ENCODE measurements at regions not wholly inside any gene's neighbourhood (a gene's known extent, or its start where the extent isn't known, plus 50 kb on each side); places are given as distances from the start of the nearest gene placed in this dataset.
A peak's percentile ranks its signal among the peaks of the same experiment; 100 is the strongest.

GRCh38 chr16:76183647-76184046 lies 93.6 kb upstream of the CNTNAP4 start:
- H3K27ac ChIP-seq = no peak overlapping the region
- no peak overlapping the region for H3K4me3 ChIP-seq
- no peaks in the 10 kb centered on the region for H3K27me3 ChIP-seq
- H3K36me3 ChIP-seq = no peaks in the 10 kb centered on the region
- intact Hi-C loops (cut with DNase I) = no loop called here
- no peaks in the 10 kb centered on the region for H3K4me1 ChIP-seq
- DNase-seq (ENCODE audit: low spot score in 2 of 2) = no peak
- no peak for TF ChIP-seq CTCF (IDR thresholded peaks at IDR 0.05)
- H3K9me3 ChIP-seq = peaks cover 5 to 11% of the 10 kb centered on the region in 2 donors

GRCh38 chr16:76190057-76190456 lies 87.1 kb upstream of the CNTNAP4 start:
- Histone ChIP-seq H3K4me3 (no peak overlapping the region), H3K27ac (no peak overlapping the region), H3K4me1 (no peaks in the 10 kb centered on the region), H3K9me3 (peaks cover 5 to 11% of the 10 kb centered on the region in 2 donors), H3K36me3 (no peaks in the 10 kb centered on the region), H3K27me3 (no peaks in the 10 kb centered on the region)
- DNase-seq (ENCODE audit: low spot score in 2 of 2) = no peak
- TF ChIP-seq CTCF (IDR thresholded peaks at IDR 0.05) = no peak
- intact Hi-C loops (cut with DNase I) = no loop called here

GRCh38 chr16:76190480-76190879 lies 86.7 kb upstream of the CNTNAP4 start:
- intact Hi-C loops (cut with DNase I) = no loop called here
- no peak overlapping the region for H3K4me3 ChIP-seq
- no peaks in the 10 kb centered on the region for H3K4me1 ChIP-seq
- H3K27me3 ChIP-seq = no peaks in the 10 kb centered on the region
- no peak overlapping the region for H3K27ac ChIP-seq
- no peak for TF ChIP-seq CTCF (IDR thresholded peaks at IDR 0.05)
- H3K36me3 ChIP-seq = no peaks in the 10 kb centered on the region
- H3K9me3 ChIP-seq = peaks cover 5 to 11% of the 10 kb centered on the region in 2 donors
- no peak for DNase-seq (ENCODE audit: low spot score in 2 of 2)

- Histone ChIP-seq H3K36me3 (no peaks in the 10 kb centered on the region), H3K4me3 (peak overlapping the region in 1 of 2 donors; percentile 33), H3K27me3 (no peaks in the 10 kb centered on the region), H3K27ac (no peak overlapping the region), H3K4me1 (no peaks in the 10 kb centered on the region), H3K9me3 (no peaks in the 10 kb centered on the region)
- DNase-seq (ENCODE audit: low spot score in 2 of 2) = no peak
- intact Hi-C loops (cut with DNase I) = no loop called here
- TF ChIP-seq CTCF (IDR thresholded peaks at IDR 0.05) = no peak
Observed at GRCh38 chr16:76193906-76194615, 83.1 kb upstream of the CNTNAP4 start.

- no peaks in the 10 kb centered on the region for H3K9me3 ChIP-seq
- no peak overlapping the region for H3K27ac ChIP-seq
- no peak for TF ChIP-seq CTCF (IDR thresholded peaks at IDR 0.05)
- no peaks in the 10 kb centered on the region for H3K27me3 ChIP-seq
- no peaks in the 10 kb centered on the region for H3K36me3 ChIP-seq
- H3K4me3 ChIP-seq = peak overlapping the region in 1 of 2 donors; percentile 33
- no peak for DNase-seq (ENCODE audit: low spot score in 2 of 2)
- intact Hi-C loops (cut with DNase I) = no loop called here
- H3K4me1 ChIP-seq = no peaks in the 10 kb centered on the region
Observed at GRCh38 chr16:76194616-76195015, 82.6 kb upstream of the CNTNAP4 start.

GRCh38 chr16:76195056-76195455 lies 82.1 kb upstream of the CNTNAP4 start:
- no peak for TF ChIP-seq CTCF (IDR thresholded peaks at IDR 0.05)
- no peak for DNase-seq (ENCODE audit: low spot score in 2 of 2)
- Histone ChIP-seq H3K36me3 (no peaks in the 10 kb centered on the region), H3K27me3 (no peaks in the 10 kb centered on the region), H3K4me1 (no peaks in the 10 kb centered on the region), H3K9me3 (no peaks in the 10 kb centered on the region), H3K4me3 (no peak overlapping the region), H3K27ac (no peak overlapping the region)
- intact Hi-C loops (cut with DNase I) = no loop called here

Data from ascending aorta (tissue), 2 donors.